Calu3 (cell line): ENCODE measurements at regions not wholly inside any gene's neighbourhood (a gene's known extent, or its start where the extent isn't known, plus 50 kb on each side); places are given as distances from the start of the nearest gene placed in this dataset.

Source experiments
- BruUV-seq: library from RNA; stranded (reverse); fragments of 400-500 nt; replicated peaks from 2 replicates; lab custom pipeline; 2021; lab: Mats Ljungman, UMichigan
- CTCF ChIA-PET: fragments of 300-600 bp; sonication (Branson Sonifier 250); formaldehyde crosslinking; loops from one replicate; lab custom pipeline; 2022; ENCODE audit warnings: antibody characterized with exemption; lab: Charles Lee
- DNase-seq: peaks from one replicate; pipeline ENCODE4 v3.0.0; 2022
- H3K27ac Mint-ChIP-seq: one replicate; pipeline ENCODE4 v1.8.0; 2022; ENCODE audit warnings: mixed read lengths; ENCODE audit not compliant: unreplicated experiment
- H3K27me3 Mint-ChIP-seq: one replicate; pipeline ENCODE4 v1.8.0; 2022; ENCODE audit warnings: mixed read lengths; ENCODE audit not compliant: unreplicated experiment
- H3K36me3 Mint-ChIP-seq: one replicate; pipeline ENCODE4 v1.8.0; 2022; ENCODE audit warnings: mild to moderate bottlenecking, moderate library complexity, mixed read lengths; ENCODE audit not compliant: insufficient read depth, unreplicated experiment
- H3K4me1 Mint-ChIP-seq: one replicate; pipeline ENCODE4 v1.8.0; 2022; ENCODE audit warnings: mild to moderate bottlenecking, low read depth, mixed read lengths; ENCODE audit not compliant: unreplicated experiment
- H3K4me3 Mint-ChIP-seq: one replicate; pipeline ENCODE4 v1.8.0; 2022; ENCODE audit warnings: mild to moderate bottlenecking, low read depth, moderate library complexity, mixed read lengths; ENCODE audit not compliant: unreplicated experiment
- H3K9me3 Mint-ChIP-seq: one replicate; pipeline ENCODE4 v1.8.0; 2022; ENCODE audit warnings: low read depth, mixed read lengths; ENCODE audit not compliant: unreplicated experiment
- CTCF ChIP-seq: fragments of 200-600 bp; IDR thresholded peaks from one replicate; pipeline ENCODE4 v1.8.0; 2022; ENCODE audit warnings: antibody characterized with exemption; ENCODE audit not compliant: unreplicated experiment
- intact Hi-C: fragments of 100-400 bp; cut with micrococcal nuclease; formaldehyde crosslinking; loops from one replicate; pipeline ENCODE4 v1.10.0; 2022; ENCODE audit not compliant: unreplicated experiment

GRCh38 chr10:109261231-109261630 is 662.1 kb downstream of the XPNPEP1 start:
- intact Hi-C loops, result no loop called here
- CTCF ChIA-PET, result no interaction called here
- no TSS peak for BruUV-seq
- Mint-ChIP-seq H3K4me3 (no peak overlapping the region), H3K4me1 (no peaks in the 10 kb centered on the region), H3K9me3 (peaks cover 8% of the 10 kb centered on the region), H3K36me3 (no peaks in the 10 kb centered on the region), H3K27me3 (no peaks in the 10 kb centered on the region), H3K27ac (no peak overlapping the region)
- no peak for DNase-seq
- TF ChIP-seq CTCF, result no peak

DNA sequence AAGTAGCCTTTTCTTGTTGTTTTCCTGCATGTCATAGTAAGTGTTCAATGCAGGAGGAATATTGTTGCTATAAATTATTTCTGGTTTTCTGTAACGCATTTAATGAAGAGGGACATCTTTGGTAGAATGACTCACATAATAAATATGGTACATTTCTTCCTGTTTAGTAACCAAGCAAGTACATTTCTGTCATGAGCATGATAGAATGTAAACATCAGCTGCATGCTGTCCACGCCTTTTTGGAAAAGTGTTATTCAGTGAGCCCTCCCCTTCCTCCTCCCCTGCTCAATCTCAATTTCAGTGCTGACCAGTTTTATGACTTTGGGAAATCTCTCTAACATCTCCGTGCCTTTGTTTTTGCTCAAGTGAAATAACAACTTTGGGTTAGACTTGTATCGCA is 664.0 kb downstream of the XPNPEP1 start:
- CTCF ChIA-PET, result no interaction called here

DNA sequence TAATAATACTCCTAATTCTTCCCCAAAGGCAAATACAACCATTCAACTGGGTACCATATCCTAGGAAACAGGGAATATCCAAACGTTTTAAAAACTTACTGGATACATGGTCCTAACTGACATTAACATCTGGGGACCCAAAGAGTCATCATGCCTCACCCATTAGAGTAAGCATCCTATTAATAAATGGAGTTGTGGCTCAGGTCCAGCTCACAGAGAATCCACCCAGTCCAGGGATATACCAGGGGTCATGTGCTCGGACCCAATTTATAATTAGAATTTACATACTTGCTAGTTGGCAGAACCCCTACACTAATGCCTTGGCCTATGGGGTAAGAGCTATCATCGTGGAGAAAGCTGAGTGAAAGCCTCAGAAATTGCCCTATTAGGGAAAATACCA is 670.0 kb downstream of the XPNPEP1 start:
- Mint-ChIP-seq H3K27ac (no peak overlapping the region), H3K36me3 (no peaks in the 10 kb centered on the region), H3K4me1 (no peaks in the 10 kb centered on the region), H3K4me3 (no peak overlapping the region), H3K9me3 (peaks cover 5% of the 10 kb centered on the region), H3K27me3 (no peaks in the 10 kb centered on the region)
- TF ChIP-seq CTCF, result no peak
- CTCF ChIA-PET, result no interaction called here
- BruUV-seq, result no TSS peak
- no peak for DNase-seq
- intact Hi-C loops, result no loop called here

More for the DNA sequence above, 664.0 kb downstream of the XPNPEP1 start:
- Mint-ChIP-seq H3K4me1 (no peaks in the 10 kb centered on the region), H3K9me3 (peaks cover 3% of the 10 kb centered on the region), H3K27me3 (no peaks in the 10 kb centered on the region), H3K27ac (no peak overlapping the region), H3K36me3 (no peaks in the 10 kb centered on the region), H3K4me3 (no peak overlapping the region)
- intact Hi-C loops, result no loop called here
- no peak for DNase-seq
- TF ChIP-seq CTCF, result no peak
- BruUV-seq, result no TSS peak

GRCh38 chr10:109250152-109250551 is 673.2 kb downstream of the XPNPEP1 start:
- Mint-ChIP-seq H3K27me3 (no peaks in the 10 kb centered on the region), H3K36me3 (no peaks in the 10 kb centered on the region), H3K9me3 (peaks cover 7% of the 10 kb centered on the region), H3K4me1 (no peaks in the 10 kb centered on the region), H3K4me3 (no peak overlapping the region), H3K27ac (no peak overlapping the region)
- no peak for DNase-seq
- no peak for TF ChIP-seq CTCF
- no TSS peak for BruUV-seq
- intact Hi-C loops, result no loop called here
- CTCF ChIA-PET, result no interaction called here
